Fibroblast of the aortic adventitia (primary cell): ENCODE measurements at regions not wholly inside any gene's neighbourhood (a gene's known extent, or its start where the extent isn't known, plus 50 kb on each side); places are given as distances from the start of the nearest gene placed in this dataset.

Experiments
- DNase-seq: peaks from one replicate; pipeline ENCODE4 v3.0.0-alpha.2; 2010; ENCODE audit warnings: low read depth
- H3K4me3 ChIP-seq: 2 replicates; pipeline ENCODE4 v1.5.1; 2011; ENCODE audit warnings: low read depth, mild to moderate bottlenecking, control low read depth, low read length, moderate library complexity
- CTCF ChIP-seq: IDR thresholded peaks from 2 replicates; pipeline ENCODE4 v1.5.1; 2011; ENCODE audit warnings: mild to moderate bottlenecking, low read length, control low read depth, inconsistent platforms; ENCODE audit not compliant: insufficient read depth

GRCh38 chr2:176744146-176744545 is 468.4 kb upstream of the HNRNPA3 start:
- TF ChIP-seq CTCF = no peak
- DNase-seq = no peak
- no peak overlapping the region for H3K4me3 ChIP-seq

DNA sequence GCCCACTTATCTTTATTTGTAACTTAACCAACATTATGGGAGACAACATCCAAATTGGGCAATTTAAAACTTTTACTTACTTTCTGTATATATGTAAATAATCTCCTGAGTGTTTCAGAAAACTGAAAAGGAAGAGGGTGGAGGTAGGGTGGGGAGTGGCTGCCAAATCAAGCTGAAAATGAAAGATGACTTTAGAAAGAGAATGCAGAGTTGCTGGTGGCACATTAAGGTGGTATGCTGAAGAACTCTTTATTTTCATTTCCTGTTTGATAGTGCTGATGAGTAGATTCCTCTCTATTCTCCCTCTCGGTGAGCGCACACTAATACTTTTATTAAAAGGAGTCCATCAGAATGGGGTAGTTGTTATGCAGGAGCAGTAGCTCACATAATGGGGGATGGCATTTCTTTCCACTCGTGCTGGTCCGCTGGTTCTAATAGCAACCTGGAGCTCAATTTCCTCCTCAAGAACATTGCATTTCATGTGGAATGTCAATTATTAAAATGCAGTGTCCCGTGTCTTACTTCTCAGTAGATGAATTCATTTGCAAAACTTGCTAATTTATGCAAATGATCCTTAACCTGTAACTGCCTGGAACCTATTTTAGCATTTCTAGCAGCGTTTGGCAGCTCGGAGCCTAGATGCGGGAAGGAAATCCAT is 466.9 kb upstream of the HNRNPA3 start:
- no peak for DNase-seq
- TF ChIP-seq CTCF = no peak
- no peak overlapping the region for H3K4me3 ChIP-seq

DNA sequence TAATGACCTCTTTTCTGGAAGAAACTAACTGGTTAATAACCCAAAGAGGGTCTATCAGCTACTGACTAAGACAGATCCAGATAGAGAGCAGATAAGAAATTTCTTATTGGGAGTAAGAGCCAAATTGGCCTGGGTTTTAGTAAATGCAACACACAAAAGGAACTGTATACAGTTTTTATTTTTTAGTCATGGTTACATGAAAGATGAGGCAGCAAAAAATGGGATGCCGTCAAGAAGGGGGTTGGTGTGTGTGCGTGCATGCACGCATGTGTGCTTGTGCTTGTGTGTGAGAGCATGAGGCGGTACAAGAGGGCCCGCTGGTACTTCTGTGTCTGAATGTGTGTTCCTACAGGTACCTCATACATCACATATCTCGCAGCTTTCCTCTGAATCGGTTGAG is 466.2 kb upstream of the HNRNPA3 start:
- DNase-seq = no peak
- no peak overlapping the region for H3K4me3 ChIP-seq
- TF ChIP-seq CTCF = no peak

DNA sequence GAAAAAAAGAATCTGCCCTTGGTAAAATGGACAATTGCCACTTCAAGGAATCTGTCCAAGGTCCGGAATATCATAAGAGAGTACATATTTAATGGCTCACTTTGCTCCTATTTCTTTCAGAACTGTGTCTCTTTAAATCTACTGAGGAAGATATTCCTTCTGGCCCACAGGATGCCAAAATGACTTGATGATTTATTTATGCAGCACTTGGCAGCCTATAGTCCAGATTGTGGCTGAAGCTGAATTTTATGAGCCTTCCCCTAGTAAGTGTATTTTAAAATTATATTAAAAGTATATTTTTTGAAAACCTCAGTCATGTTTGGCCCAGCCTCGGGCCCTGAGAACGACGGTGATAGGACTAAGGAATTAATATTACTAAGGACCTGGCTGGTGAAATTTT is 465.1 kb upstream of the HNRNPA3 start:
- no peak overlapping the region for H3K4me3 ChIP-seq
- DNase-seq = no peak
- TF ChIP-seq CTCF = no peak

- no peak overlapping the region for H3K4me3 ChIP-seq
- no peak for TF ChIP-seq CTCF
- DNase-seq = no peak
Observed at GRCh38 chr2:176747928-176748327, 464.7 kb upstream of the HNRNPA3 start.

GRCh38 chr2:176748662-176749061 is 463.9 kb upstream of the HNRNPA3 start:
- TF ChIP-seq CTCF = no peak
- H3K4me3 ChIP-seq = no peak overlapping the region
- DNase-seq = no peak
